Erythroblast (primary cell): ENCODE measurements at regions not wholly inside any gene's neighbourhood (a gene's known extent, or its start where the extent isn't known, plus 50 kb on each side); places are given as distances from the start of the nearest gene placed in this dataset.

Experiments
- GATA1 ChIP-seq: IDR thresholded peaks from 2 replicates; pipeline ENCODE4 v1.6.1; 2011; ENCODE audit warnings: low read depth, mild to moderate bottlenecking, control low read depth, low read length, moderate library complexity
- POLR2A ChIP-seq: IDR thresholded peaks from 2 replicates; pipeline ENCODE4 v1.6.1; 2011; ENCODE audit warnings: mild to moderate bottlenecking, low read length

DNA sequence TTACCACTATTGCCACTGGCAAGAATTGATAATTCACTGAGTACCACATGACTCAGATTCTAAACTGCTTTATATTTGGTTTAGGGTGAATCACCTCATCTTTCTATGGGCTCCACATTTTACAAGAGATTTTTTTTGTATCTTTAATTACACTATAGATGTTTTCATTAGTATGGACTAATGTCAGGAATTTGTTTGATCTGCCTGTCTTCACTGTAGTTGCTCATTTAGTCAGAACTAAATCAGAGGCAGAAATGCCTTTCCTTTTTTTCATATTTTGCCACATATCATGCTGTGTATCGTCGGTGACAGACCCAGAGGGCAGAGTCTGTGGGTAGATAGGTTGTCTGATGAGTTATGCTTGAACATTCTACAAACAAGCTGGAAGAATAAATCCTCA lies 524.1 kb downstream of the METTL15 start:
- no peak for TF ChIP-seq POLR2A
- TF ChIP-seq GATA1 = no peak
